ENCODE measurements at regions not wholly inside any gene's neighbourhood (a gene's known extent, or its start where the extent isn't known, plus 50 kb on each side); places are given as distances from the start of the nearest gene placed in this dataset.

- DNase-seq (ENCODE audit: low read depth): no peak
- TF ChIP-seq, protein P1, sequence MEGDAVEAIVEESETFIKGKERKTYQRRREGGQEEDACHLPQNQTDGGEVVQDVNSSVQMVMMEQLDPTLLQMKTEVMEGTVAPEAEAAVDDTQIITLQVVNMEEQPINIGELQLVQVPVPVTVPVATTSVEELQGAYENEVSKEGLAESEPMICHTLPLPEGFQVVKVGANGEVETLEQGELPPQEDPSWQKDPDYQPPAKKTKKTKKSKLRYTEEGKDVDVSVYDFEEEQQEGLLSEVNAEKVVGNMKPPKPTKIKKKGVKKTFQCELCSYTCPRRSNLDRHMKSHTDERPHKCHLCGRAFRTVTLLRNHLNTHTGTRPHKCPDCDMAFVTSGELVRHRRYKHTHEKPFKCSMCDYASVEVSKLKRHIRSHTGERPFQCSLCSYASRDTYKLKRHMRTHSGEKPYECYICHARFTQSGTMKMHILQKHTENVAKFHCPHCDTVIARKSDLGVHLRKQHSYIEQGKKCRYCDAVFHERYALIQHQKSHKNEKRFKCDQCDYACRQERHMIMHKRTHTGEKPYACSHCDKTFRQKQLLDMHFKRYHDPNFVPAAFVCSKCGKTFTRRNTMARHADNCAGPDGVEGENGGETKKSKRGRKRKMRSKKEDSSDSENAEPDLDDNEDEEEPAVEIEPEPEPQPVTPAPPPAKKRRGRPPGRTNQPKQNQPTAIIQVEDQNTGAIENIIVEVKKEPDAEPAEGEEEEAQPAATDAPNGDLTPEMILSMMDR (IDR thresholded peaks at IDR 0.05; ENCODE audit: control insufficient read depth, insufficient read depth, low read depth, low read length, missing control alignments): no peak
- H3K4me3 ChIP-seq (ENCODE audit: control insufficient read depth, low read depth, low read length): no peak overlapping the region
These were observed 69.1 kb upstream of the PUM3 start for GRCh38 chr9:2913026-2913425.

DNA sequence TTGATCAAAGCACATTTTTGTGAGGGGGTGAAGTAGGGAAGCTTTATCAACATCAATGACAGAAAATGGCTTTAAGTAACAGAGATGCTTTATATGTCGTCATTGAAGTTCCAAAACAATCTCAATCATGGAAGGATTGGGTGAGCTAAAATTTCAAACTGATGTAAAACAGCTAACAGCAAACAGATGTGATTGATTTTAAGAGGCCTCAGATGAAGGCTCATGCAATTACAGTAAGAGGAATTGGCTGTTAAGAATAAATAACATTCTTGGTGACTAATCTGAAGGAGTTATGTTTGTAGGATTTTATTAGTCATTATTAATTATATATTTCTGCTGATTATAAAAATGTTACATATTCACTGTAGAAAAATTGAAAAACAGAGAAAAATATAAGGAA, 63.5 kb upstream of the PUM3 start:
- no peak for DNase-seq (ENCODE audit: low read depth)
- TF ChIP-seq, protein P1 (IDR thresholded peaks at IDR 0.05; ENCODE audit: control insufficient read depth, insufficient read depth, low read depth, low read length, missing control alignments): no peak
- H3K4me3 ChIP-seq (ENCODE audit: control insufficient read depth, low read depth, low read length): no peak overlapping the region

DNA sequence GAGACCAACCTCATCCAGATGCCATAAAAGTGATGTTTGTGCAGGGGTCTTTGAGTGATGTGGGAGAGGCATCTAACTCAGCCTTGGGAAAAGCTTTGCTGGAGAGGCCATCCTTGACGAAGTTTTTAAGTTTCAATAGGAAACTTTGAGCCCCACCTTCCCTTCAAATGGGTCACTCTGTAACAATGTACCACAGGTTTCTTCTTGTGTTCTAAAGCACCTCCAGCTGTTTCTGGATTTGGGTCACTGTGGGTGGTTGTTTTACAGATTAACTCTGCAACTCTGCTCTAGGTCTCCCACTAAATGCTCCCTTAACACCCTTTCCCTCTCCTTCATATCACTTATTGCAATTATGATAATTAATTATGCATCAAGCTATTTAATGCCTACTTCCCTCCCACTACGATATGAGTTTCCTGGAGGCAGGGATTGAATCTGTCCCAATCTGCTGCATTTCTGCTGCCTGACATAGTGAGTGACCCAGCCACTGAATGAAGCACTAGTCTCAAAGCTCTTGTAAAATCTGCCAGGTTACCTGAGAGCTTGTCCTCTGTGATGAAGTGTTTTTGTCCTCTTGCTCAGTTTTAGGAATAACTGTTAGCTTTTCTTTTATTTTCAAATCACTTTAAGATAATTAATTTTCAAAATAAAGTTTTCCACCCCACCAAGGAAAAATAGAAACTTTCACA, 60.5 kb upstream of the PUM3 start:
- no peak overlapping the region for H3K4me3 ChIP-seq (ENCODE audit: control insufficient read depth, low read depth, low read length)
- TF ChIP-seq, protein P1 (IDR thresholded peaks at IDR 0.05; ENCODE audit: control insufficient read depth, insufficient read depth, low read depth, low read length, missing control alignments): no peak
- DNase-seq (ENCODE audit: low read depth): no peak
